GM12878 (cell line): ENCODE measurements at regions not wholly inside any gene's neighbourhood (a gene's known extent, or its start where the extent isn't known, plus 50 kb on each side); places are given as distances from the start of the nearest gene placed in this dataset.

ENCODE experiments used
- ATAC-seq: fragments of 200-7000 bp; cut with Tn5 transposase; 3 replicates; pipeline ENCODE4 v1.9.1; 2020; ENCODE audit warnings: mild to moderate bottlenecking, moderate library complexity
- BruUV-seq: library from RNA; stranded (reverse); fragments of 400-500 nt; replicated peaks from 2 replicates; lab custom pipeline; 2021; lab: Mats Ljungman, UMichigan
- CTCF ChIA-PET: fragments of 300-600 bp; sonication (Branson Sonifier 250); formaldehyde crosslinking; extraction: SDS; loops from one replicate; lab custom pipeline; 2021; ENCODE audit warnings: inconsistent platforms; lab: Yijun Ruan, JAX
- POLR2A ChIA-PET: fragments of 350-600 bp; formaldehyde crosslinking; extraction: SDS; loops from one replicate; lab custom pipeline; 2021; ENCODE audit warnings: inconsistent platforms; lab: Charles Lee
- RAD21 ChIA-PET: fragments of 300-600 bp; sonication (Branson Sonifier 250); formaldehyde crosslinking; loops from one replicate; lab custom pipeline; 2023; ENCODE audit warnings: antibody characterized with exemption; ENCODE audit not compliant: unreplicated experiment; lab: Charles Lee
- SMC1A ChIA-PET: fragments of 300-600 bp; sonication (Branson Sonifier 250); formaldehyde crosslinking; loops from one replicate; lab custom pipeline; 2023; ENCODE audit not compliant: unreplicated experiment, uncharacterized antibody; lab: Charles Lee
- DNase-seq: peaks from one replicate; pipeline ENCODE4 v3.0.0-alpha.2; 2011; ENCODE audit warnings: low read depth, low spot score
- FAIRE-seq: peaks from 3 replicates; lab custom pipeline; 2011; peaks lifted over from hg19 to GRCh38; lab: Jason Lieb, UNC
- H2AFZ ChIP-seq: 2 replicates; pipeline ENCODE4 v1.6.0; 2011; ENCODE audit warnings: low read depth, low read length, control low read depth; ENCODE audit not compliant: control insufficient read depth
- H3K27ac ChIP-seq: 2 replicates; pipeline ENCODE4 v1.5.1; 2011; ENCODE audit warnings: control low read depth; ENCODE audit not compliant: control insufficient read depth, insufficient read depth
- H3K27me3 ChIP-seq, 2 experiments: replicated peaks in 1 of 2; 2 replicates each; pipeline versions ENCODE4 v1.6.0 to v1.6.1; 2011; ENCODE audit warnings: low read length in 1 of 2; ENCODE audit not compliant: control insufficient read depth in 2 of 2, insufficient read depth in 2 of 2
- H3K36me3 ChIP-seq, 2 experiments: 2 replicates each; pipeline ENCODE4 v1.5.1; 2011; ENCODE audit warnings: low read length in 1 of 2; ENCODE audit not compliant: control insufficient read depth in 2 of 2, insufficient read depth in 2 of 2
- H3K4me1 ChIP-seq: 2 replicates; pipeline ENCODE4 v1.6.1; 2011; ENCODE audit warnings: mild to moderate bottlenecking, low read length, moderate library complexity, mixed read lengths; ENCODE audit not compliant: control insufficient read depth, insufficient read depth
- H3K4me2 ChIP-seq: 2 replicates; pipeline ENCODE4 v1.6.0; 2011; ENCODE audit warnings: control low read depth; ENCODE audit not compliant: control insufficient read depth, insufficient read depth
- H3K4me3 ChIP-seq: fragments of 200-600 bp; sonication (generic); 2 replicates; pipeline ENCODE4 v1.5.1; 2016
- H3K79me2 ChIP-seq: 2 replicates; pipeline ENCODE4 v1.6.0; 2011; ENCODE audit warnings: low read length; ENCODE audit not compliant: control insufficient read depth, insufficient read depth
- H3K9ac ChIP-seq: 2 replicates; pipeline ENCODE4 v1.8.0; 2011; ENCODE audit warnings: low read length, control low read depth, mixed read lengths; ENCODE audit not compliant: control insufficient read depth, insufficient read depth
- H3K9me3 ChIP-seq: replicated peaks from 3 replicates; pipeline ENCODE4 v1.5.1; 2011; ENCODE audit warnings: mild to moderate bottlenecking, low read length; ENCODE audit not compliant: control insufficient read depth, insufficient read depth
- H4K20me1 ChIP-seq: 2 replicates; pipeline ENCODE4 v1.6.0; 2011; ENCODE audit not compliant: control insufficient read depth, insufficient read depth
- CBX3 ChIP-seq: fragments of 200-600 bp; sonication (generic); IDR thresholded peaks from 2 replicates; pipeline ENCODE4 v1.6.1; 2016; ENCODE audit warnings: low read depth, borderline replicate concordance
- CREB1 ChIP-seq: IDR thresholded peaks from 2 replicates; pipeline ENCODE4 v1.6.1; 2012; ENCODE audit warnings: low read depth, mild to moderate bottlenecking, inconsistent platforms
- ETV6 ChIP-seq, 2 experiments: fragments of 450-650 bp in 1 of 2; IDR thresholded peaks in 1 of 2; conservative IDR thresholded peaks in 1 of 2; 2 replicates each; pipeline ENCODE4 v1.6.1; 2014; ENCODE audit warnings: antibody characterized with exemption in 1 of 2, borderline replicate concordance in 1 of 2, low read depth in 1 of 2, mild to moderate bottlenecking in 1 of 2, moderate library complexity in 1 of 2
- JUNB ChIP-seq: IDR thresholded peaks from 2 replicates; pipeline ENCODE4 v1.6.1; 2016; ENCODE audit warnings: antibody characterized with exemption, mild to moderate bottlenecking
- NFXL1 ChIP-seq: fragments of 450-650 bp; IDR thresholded peaks from 2 replicates; pipeline ENCODE4 v1.6.1; 2017; ENCODE audit warnings: antibody characterized with exemption, mild to moderate bottlenecking, borderline replicate concordance
- NFYB ChIP-seq: IDR thresholded peaks from 2 replicates; pipeline ENCODE4 v1.6.1; 2011; ENCODE audit warnings: low read depth, mild to moderate bottlenecking, low read length, improper control_type of control experiment, moderate library complexity; ENCODE audit not compliant: insufficient read depth
- SIN3A ChIP-seq: IDR thresholded peaks from 2 replicates; pipeline ENCODE4 v1.6.1; 2012; ENCODE audit warnings: low read depth, low read length, improper control_type of control experiment
- SMAD1 ChIP-seq: fragments of 450-650 bp; IDR thresholded peaks from 2 replicates; pipeline ENCODE4 v1.6.1; 2018; ENCODE audit warnings: mild to moderate bottlenecking, low read depth; ENCODE audit not compliant: partially characterized antibody
- SRF ChIP-seq, 2 experiments: IDR thresholded peaks; 2 replicates each; pipeline ENCODE4 v1.6.1; 2011; ENCODE audit warnings: low read depth in 2 of 2, low read length in 2 of 2, mild to moderate bottlenecking in 1 of 2, moderate library complexity in 1 of 2
- ZNF622 ChIP-seq: fragments of 450-650 bp; IDR thresholded peaks from 2 replicates; pipeline ENCODE4 v1.6.1; 2017; ENCODE audit warnings: mild to moderate bottlenecking, inconsistent platforms
- WGBS: methylation state at CpG from one replicate; pipeline ENCODE4 v1.1.6; 2016; ENCODE audit warnings: low lambda C conversion rate; ENCODE audit not compliant: insufficient replicate concordance, insufficient coverage; ENCODE audit errors: missing lambda C conversion rate; 5-methylcytosine and 5-hydroxymethylcytosine counted together
- in situ Hi-C: fragments of 300-500 bp; cut with MboI; formaldehyde crosslinking; loops from 9 replicates; pipeline ENCODE4 v1.14.3; 2018; ENCODE audit warnings: mixed read lengths
- intact Hi-C: fragments of 100-400 bp; cut with micrococcal nuclease; formaldehyde crosslinking; loops from one replicate; pipeline ENCODE4 v1.14.2; 2022; ENCODE audit not compliant: unreplicated experiment
- TF ChIP-seq, protein P1 (sequence below): fragments of 450-650 bp; IDR thresholded peaks from 2 replicates; pipeline ENCODE4 v1.6.1; 2017; ENCODE audit warnings: mild to moderate bottlenecking, low read depth, inconsistent platforms; ENCODE audit not compliant: poor library complexity, severe bottlenecking

DNA sequence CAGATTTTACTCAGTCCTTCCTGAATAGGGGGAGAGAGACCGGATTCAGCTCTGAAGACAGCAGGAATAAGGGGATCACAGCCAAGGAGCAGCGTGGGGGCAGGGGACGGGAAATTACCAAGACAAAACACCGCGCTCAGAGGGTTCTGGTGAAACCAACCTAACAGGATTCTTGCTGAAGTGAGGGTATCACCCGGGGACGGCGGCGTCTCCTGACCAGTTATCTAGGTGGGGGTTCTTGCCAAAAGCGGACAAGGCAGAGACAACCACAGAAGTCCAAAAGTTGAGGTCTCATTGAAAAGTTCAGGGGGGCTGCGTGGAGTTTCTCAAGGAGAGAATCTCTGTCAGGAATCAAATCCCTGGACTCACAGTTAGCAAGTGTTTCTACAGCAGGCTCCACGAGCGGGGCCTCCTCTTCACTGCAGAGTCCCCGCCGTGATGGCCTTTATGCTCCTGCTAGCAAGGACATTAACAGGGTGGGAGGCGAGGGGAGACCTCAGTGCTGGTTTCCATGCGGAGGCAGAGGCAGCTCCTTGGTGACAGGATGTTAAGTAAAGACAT is 291.0 kb downstream of the BRD1 start:
- DNase-seq: no peak
- no peak overlapping the region for H2AFZ ChIP-seq
- H3K27ac ChIP-seq: no peak overlapping the region
- intact Hi-C loops: no loop called here
- no peaks in the 10 kb centered on the region for H3K79me2 ChIP-seq
- FAIRE-seq: no peak
- H3K4me2 ChIP-seq: no peak overlapping the region
- SMC1A ChIA-PET: interaction anchor here (0.7 kb wide), 1 partner anchor 195 kb away, joined by 3 read pairs; no protein-coding TSS in a partner anchor
- 77% methylated on average over 17 of the region's 17 CpGs for WGBS
- H3K36me3 ChIP-seq: no peaks in the 10 kb centered on the region; a peak in 3 of 4 replicates
- ATAC-seq: no peak
- no peak for TF ChIP-seq SIN3A
- TF ChIP-seq ETV6 (conservative IDR thresholded peaks at IDR 0.05 in 1 of 2, IDR thresholded peaks at IDR 0.05 in 1 of 2; ENCODE audit: borderline replicate concordance in 1 of 2, low read depth in 1 of 2): no peak
- no peak for TF ChIP-seq JUNB
- no peak for TF ChIP-seq NFYB
- TF ChIP-seq ZNF622: no peak
- TF ChIP-seq CREB1: no peak
- TF ChIP-seq SMAD1: no peak
- TF ChIP-seq CBX3: no peak
- TF ChIP-seq, protein P1, sequence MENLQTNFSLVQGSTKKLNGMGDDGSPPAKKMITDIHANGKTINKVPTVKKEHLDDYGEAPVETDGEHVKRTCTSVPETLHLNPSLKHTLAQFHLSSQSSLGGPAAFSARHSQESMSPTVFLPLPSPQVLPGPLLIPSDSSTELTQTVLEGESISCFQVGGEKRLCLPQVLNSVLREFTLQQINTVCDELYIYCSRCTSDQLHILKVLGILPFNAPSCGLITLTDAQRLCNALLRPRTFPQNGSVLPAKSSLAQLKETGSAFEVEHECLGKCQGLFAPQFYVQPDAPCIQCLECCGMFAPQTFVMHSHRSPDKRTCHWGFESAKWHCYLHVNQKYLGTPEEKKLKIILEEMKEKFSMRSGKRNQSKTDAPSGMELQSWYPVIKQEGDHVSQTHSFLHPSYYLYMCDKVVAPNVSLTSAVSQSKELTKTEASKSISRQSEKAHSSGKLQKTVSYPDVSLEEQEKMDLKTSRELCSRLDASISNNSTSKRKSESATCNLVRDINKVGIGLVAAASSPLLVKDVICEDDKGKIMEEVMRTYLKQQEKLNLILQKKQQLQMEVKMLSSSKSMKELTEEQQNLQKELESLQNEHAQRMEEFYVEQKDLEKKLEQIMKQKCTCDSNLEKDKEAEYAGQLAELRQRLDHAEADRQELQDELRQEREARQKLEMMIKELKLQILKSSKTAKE: no peak
- no peak for TF ChIP-seq NFXL1
- TF ChIP-seq SRF (IDR thresholded peaks at IDR 0.05; ENCODE audit: low read depth in 2 of 2, low read length in 2 of 2): no peak
- TF ChIP-seq, all 136 proteins: peak for 0
- CTCF ChIA-PET: no interaction called here
- POLR2A ChIA-PET: no interaction called here
- Histone ChIP-seq H4K20me1 (no peaks in the 10 kb centered on the region), H3K9ac (no peak overlapping the region), H3K9me3 (no peaks in the 10 kb centered on the region), H3K4me1 (no peaks in the 10 kb centered on the region), H3K4me3 (no peak overlapping the region), H3K27me3 (no peaks in the 10 kb centered on the region)
- in situ Hi-C loops: no loop called here
- RAD21 ChIA-PET: no interaction called here
- no TSS peak for BruUV-seq
